A673 (cell line): ENCODE measurements at regions not wholly inside any gene's neighbourhood (a gene's known extent, or its start where the extent isn't known, plus 50 kb on each side); places are given as distances from the start of the nearest gene placed in this dataset.

Experiments
- EZH2 ChIP-seq: fragments of 200-600 bp; sonication (generic); IDR thresholded peaks from 2 replicates; pipeline ENCODE4 v1.6.1; 2017; ENCODE audit warnings: borderline replicate concordance, low read depth, mild to moderate bottlenecking, mixed read lengths, antibody characterized with exemption, low read length; ENCODE audit not compliant: poor library complexity, severe bottlenecking
- TF ChIP-seq, protein P1 (sequence below): fragments of 300-800, 200-600 bp; sonication (generic); conservative IDR thresholded peaks from 2 replicates; pipeline ENCODE4 v1.5.1; 2017; ENCODE audit warnings: low read depth, mild to moderate bottlenecking, antibody characterized with exemption, low read length, moderate library complexity, mixed read lengths

DNA sequence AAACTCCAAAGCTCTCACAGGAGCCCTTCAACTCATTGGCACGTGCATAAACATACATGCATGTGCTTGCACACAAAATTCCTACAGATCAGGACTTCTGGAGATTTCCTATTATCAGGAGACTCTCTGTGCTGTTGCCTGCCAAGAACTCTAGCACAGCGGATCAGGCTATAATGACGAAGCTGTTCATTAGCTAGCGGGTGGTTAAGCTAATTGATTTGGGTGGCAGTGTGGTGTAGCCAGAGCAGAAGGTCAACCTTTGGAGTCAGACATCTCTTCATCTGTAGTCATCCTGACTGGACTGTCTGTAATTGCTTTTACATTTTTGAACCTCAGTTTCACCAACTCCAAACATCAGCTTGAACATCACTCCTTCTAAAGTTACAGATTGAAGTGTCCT, 69.0 kb downstream of the KIF2B start:
- TF ChIP-seq, protein P1, sequence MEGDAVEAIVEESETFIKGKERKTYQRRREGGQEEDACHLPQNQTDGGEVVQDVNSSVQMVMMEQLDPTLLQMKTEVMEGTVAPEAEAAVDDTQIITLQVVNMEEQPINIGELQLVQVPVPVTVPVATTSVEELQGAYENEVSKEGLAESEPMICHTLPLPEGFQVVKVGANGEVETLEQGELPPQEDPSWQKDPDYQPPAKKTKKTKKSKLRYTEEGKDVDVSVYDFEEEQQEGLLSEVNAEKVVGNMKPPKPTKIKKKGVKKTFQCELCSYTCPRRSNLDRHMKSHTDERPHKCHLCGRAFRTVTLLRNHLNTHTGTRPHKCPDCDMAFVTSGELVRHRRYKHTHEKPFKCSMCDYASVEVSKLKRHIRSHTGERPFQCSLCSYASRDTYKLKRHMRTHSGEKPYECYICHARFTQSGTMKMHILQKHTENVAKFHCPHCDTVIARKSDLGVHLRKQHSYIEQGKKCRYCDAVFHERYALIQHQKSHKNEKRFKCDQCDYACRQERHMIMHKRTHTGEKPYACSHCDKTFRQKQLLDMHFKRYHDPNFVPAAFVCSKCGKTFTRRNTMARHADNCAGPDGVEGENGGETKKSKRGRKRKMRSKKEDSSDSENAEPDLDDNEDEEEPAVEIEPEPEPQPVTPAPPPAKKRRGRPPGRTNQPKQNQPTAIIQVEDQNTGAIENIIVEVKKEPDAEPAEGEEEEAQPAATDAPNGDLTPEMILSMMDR: no peak
- TF ChIP-seq EZH2: no peak
